ENCODE measurements at regions not wholly inside any gene's neighbourhood (a gene's known extent, or its start where the extent isn't known, plus 50 kb on each side); places are given as distances from the start of the nearest gene placed in this dataset.

GRCh38 chr1:83641796-83642443 is 357.0 kb downstream of the TTLL7 start:
- TF ChIP-seq CTCF (IDR thresholded peaks at IDR 0.05; ENCODE audit: low read depth, low read length, poor library complexity, severe bottlenecking) (no peak), EZH2phosphoT487 (IDR thresholded peaks at IDR 0.05; ENCODE audit: borderline replicate concordance, low read length) (no peak)
